ENCODE measurements at regions not wholly inside any gene's neighbourhood (a gene's known extent, or its start where the extent isn't known, plus 50 kb on each side); places are given as distances from the start of the nearest gene placed in this dataset.
"Not testable (repeated sequence)": the region's sequence is repeated elsewhere in the genome, so short reads cannot be mapped to it uniquely, and the experiment has no call there.

GRCh38 chr6:14235653-14236356 is 118.2 kb downstream of the CD83 start:
- Histone ChIP-seq H3K27me3 (no peaks in the 10 kb centered on the region), H3K4me1 (no peaks in the 10 kb centered on the region), H3K9me3 (no peaks in the 10 kb centered on the region), H3K36me3 (ENCODE audit: low read depth, missing control alignments) (no peaks in the 10 kb centered on the region), H3K4me3 (no peak overlapping the region), H3K27ac (no peak overlapping the region)
- intact Hi-C loops (cut with DNase I; ENCODE audit: low total_unique reads) = no loop called here
- TF ChIP-seq CTCF (IDR thresholded peaks at IDR 0.05) (no peak), POLR2A (IDR thresholded peaks at IDR 0.05) (no peak)
- DNase-seq = peak; percentile 56
- WGBS, 2 donors = 68 to 71% methylated on average over 6 to 8 of the region's 8 CpGs

- H3K4me3 ChIP-seq = no peak overlapping the region
- DNase-seq = no peak
- no peak overlapping the region for H3K27ac ChIP-seq
- H3K27me3 ChIP-seq = no peaks in the 10 kb centered on the region
- H3K36me3 ChIP-seq (ENCODE audit: low read depth, missing control alignments) = no peaks in the 10 kb centered on the region
- TF ChIP-seq CTCF (IDR thresholded peaks at IDR 0.05) = no peak
- TF ChIP-seq POLR2A (IDR thresholded peaks at IDR 0.05) = no peak
- no peaks in the 10 kb centered on the region for H3K9me3 ChIP-seq
- 94 to 98% methylated on average over 2 of the region's 2 CpGs for WGBS, 2 donors
- no peaks in the 10 kb centered on the region for H3K4me1 ChIP-seq
- intact Hi-C loops (cut with DNase I; ENCODE audit: low total_unique reads) = no loop called here
Measured at GRCh38 chr6:14239097-14239496, 121.5 kb downstream of the CD83 start.

GRCh38 chr6:14240411-14241166 is 123.0 kb downstream of the CD83 start:
- H3K36me3 ChIP-seq (ENCODE audit: low read depth, missing control alignments) = no peaks in the 10 kb centered on the region
- 65 to 77% methylated on average over 5 of the region's 5 CpGs for WGBS, 2 donors
- no peaks in the 10 kb centered on the region for H3K9me3 ChIP-seq
- no peak overlapping the region for H3K4me3 ChIP-seq
- no peak for DNase-seq
- intact Hi-C loops (cut with DNase I; ENCODE audit: low total_unique reads) = no loop called here
- H3K27ac ChIP-seq = no peak overlapping the region
- TF ChIP-seq CTCF (IDR thresholded peaks at IDR 0.05) = no peak
- no peak for TF ChIP-seq POLR2A (IDR thresholded peaks at IDR 0.05)
- H3K4me1 ChIP-seq = no peaks in the 10 kb centered on the region
- H3K27me3 ChIP-seq = no peaks in the 10 kb centered on the region

DNA sequence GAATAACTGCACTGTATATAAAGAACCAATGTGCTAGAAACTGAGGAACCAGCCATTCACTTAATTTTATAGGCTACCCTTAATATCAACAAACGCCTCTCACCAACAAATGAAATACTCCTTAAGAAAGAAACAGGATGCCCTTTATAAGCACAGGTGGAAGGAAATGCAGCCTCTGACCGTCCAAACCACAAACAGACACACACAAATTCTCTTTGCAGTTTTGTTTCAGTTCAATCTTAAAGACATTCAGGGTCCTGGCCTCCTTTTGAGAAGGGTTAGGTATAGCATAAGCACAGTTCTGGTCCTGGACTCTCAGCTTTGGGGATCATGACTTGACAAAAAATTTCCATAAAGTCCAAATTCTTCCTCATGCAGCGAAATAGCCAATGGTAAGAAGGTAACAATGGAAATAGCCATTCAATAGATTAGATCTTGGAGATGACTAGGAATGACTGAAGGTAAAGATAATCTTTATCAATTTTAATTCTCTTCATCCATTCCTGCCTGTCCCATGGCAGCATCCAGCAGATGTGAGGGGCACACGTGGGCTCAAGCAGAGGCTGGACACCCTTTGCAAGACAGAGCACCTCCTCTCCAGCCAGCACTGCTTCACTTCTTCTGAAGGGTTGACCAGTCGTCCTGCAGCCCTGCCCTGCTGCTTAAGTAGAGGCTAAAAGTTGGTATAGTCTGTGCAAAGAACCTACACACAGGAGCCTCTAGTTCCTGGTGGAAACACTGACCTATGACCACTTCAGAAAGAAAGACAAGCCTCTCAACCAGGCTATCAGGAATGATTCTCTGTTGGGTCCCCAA is 123.9 kb downstream of the CD83 start:
- DNase-seq = no peak
- WGBS, 2 donors = 75 to 85% methylated on average over 5 of the region's 5 CpGs
- no peak overlapping the region for H3K27ac ChIP-seq

DNA sequence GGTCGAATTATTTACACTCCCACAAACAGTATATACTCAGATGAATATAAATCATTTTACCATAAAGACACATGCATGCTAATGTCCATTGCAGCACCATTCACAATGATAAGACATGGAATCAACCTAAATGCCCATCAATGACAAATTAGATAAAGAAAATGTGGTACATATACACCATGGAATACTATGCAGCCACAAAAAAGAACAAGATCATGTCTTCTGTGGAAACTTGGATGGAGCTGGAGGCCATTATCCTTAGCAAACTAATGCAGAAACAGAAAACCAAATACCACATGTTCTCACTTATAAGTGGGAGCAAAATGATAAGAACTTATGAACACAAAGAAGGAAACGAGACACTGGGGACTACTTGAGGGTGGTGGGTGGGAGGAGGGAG is 125.3 kb downstream of the CD83 start:
- WGBS, 2 donors = 76 to 88% methylated on average over 2 of the region's 2 CpGs
- H3K36me3 ChIP-seq (ENCODE audit: low read depth, missing control alignments); H3K4me3 ChIP-seq; H3K9me3 ChIP-seq; H3K27ac ChIP-seq; DNase-seq; H3K27me3 ChIP-seq; H3K4me1 ChIP-seq; intact Hi-C loops (cut with DNase I; ENCODE audit: low total_unique reads): not testable (repeated sequence)

More for the DNA sequence above, 123.9 kb downstream of the CD83 start:
- Histone ChIP-seq H3K4me1 (no peaks in the 10 kb centered on the region), H3K27me3 (no peaks in the 10 kb centered on the region), H3K9me3 (no peaks in the 10 kb centered on the region), H3K4me3 (no peak overlapping the region), H3K36me3 (ENCODE audit: low read depth, missing control alignments) (no peaks in the 10 kb centered on the region)
- intact Hi-C loops (cut with DNase I; ENCODE audit: low total_unique reads) = no loop called here
- no peak for TF ChIP-seq POLR2A (IDR thresholded peaks at IDR 0.05)
- TF ChIP-seq CTCF (IDR thresholded peaks at IDR 0.05) = no peak
